HG03066 (cell line): ENCODE measurements at regions not wholly inside any gene's neighbourhood (a gene's known extent, or its start where the extent isn't known, plus 50 kb on each side); places are given as distances from the start of the nearest gene placed in this dataset.

Experiments used
- ATAC-seq: cut with Tn5 transposase; IDR thresholded peaks from one replicate; pipeline ENCODE4 v1.9.1; 2021; ENCODE audit warnings: low read depth; ENCODE audit not compliant: unreplicated experiment

DNA sequence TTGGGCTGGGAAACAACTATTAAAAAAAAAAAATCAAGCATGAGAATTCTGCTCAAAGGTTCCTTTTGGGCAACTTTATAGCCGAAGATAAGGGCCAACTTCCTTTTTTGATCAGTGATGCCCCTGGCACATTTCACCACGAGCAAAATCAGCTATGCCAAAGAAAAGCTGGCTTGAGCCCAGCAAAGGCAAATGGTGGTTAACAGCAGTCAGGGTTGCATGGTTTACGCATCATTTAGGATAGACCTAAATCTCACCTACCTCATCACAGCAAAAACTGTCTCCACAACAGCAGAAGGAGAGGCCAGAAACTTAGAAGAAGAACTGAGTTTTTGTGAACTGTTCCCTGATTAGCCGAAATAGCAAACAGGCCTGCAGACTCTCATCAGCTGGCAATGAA, 220.1 kb upstream of the CDIN1 start:
- ATAC-seq, result no peak

GRCh38 chr15:36361351-36361870, 218.0 kb upstream of the CDIN1 start:
- ATAC-seq, result no peak

DNA sequence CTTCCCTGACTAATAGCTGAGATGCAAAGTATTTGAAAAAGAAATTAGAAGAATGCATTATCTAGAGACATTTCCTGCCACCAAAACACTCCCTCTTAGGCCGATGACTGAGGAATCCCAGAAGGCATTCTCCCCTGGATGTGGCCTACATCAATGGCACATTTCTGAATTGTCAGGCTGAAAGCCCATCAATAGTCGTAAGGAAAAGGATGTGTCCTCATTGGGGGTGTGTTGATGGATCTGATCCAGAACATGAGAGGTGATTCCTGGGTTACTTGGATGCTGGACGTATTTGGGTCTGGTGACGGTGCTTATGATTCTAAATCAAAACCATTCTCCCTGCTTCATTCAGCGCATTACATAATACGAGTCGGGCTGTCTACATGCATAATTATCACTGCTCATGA, 216.9 kb upstream of the CDIN1 start:
- ATAC-seq, result no peak

GRCh38 chr15:36363335-36363734, 216.1 kb upstream of the CDIN1 start:
- no peak for ATAC-seq

- ATAC-seq, result no peak
These were observed 215.0 kb upstream of the CDIN1 start for GRCh38 chr15:36364377-36364776.

GRCh38 chr15:36365963-36366362, 213.5 kb upstream of the CDIN1 start:
- ATAC-seq, result no peak

DNA sequence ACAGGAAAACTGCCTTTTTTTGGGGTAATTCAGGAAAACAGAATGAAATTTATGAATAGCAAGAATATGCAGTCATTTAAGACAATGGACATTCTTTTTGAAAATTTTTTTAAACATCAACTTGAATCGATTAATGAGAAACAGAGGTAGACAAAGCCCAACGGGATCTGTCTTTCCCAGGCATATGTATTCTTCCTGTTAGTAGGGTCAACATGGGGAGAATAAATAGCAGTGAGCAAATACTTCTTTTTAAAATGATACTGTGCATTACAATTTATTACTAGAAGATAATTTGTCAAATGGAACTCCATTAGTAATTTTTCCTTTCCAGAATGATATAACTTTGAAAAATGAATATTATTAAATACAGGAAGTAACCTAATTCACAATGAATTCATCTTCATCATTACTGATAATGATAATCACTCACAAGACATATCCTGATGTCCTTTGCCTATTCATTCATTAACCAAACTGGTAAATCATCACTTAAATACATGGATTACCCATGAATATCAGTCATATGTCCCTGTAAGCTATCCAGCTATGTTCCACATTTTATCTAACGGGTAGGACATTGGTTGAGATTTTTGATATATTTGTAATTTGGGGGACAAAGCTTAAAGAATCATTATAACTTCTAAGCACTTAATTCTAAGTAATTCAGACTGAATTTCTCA, 209.2 kb upstream of the CDIN1 start:
- ATAC-seq, result no peak

- no peak for ATAC-seq
These were observed 208.7 kb upstream of the CDIN1 start for GRCh38 chr15:36370731-36371112.

- ATAC-seq, result no peak
These were observed 207.9 kb upstream of the CDIN1 start for GRCh38 chr15:36371509-36371908.

- no peak for ATAC-seq
These were observed 206.5 kb upstream of the CDIN1 start for GRCh38 chr15:36372968-36373367.

GRCh38 chr15:36373550-36373949, 205.9 kb upstream of the CDIN1 start:
- no peak for ATAC-seq

DNA sequence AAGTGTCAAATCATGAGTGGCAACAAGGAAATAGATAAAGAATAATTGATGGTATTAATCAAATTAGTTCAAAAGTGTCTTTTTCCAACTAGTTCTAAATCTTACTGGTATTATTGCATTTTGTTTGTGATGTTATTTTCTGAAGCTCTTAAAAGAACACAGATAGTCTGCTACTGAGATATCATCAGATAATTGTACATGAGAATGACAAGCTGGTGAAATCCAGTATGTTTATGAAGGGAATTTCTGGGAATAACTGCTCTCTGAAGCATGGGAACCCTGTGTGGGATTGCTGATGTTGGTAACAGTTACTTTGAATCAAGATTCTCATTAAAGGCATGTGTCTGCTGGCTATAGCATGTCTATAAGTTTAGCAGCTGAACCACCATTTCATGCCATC, 190.3 kb upstream of the CDIN1 start:
- no peak for ATAC-seq

DNA sequence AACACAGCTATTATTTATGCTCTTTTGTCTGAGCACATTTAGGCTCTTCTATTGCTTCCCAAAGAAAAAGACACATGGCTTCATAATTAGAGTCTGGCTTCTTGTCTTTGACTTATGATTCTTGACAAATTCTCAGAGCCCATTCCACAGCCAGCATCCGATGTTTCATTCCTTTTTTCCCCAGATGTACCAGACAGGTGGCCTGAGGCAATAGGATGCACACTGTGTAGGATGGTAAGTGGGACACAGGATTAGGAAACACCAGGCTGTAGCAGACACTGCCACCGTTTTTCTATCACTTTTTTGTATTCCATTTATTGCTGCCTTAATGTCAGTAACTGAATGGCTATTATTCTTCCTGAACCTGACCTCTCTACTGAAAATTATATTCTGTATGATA, 188.9 kb upstream of the CDIN1 start:
- no peak for ATAC-seq

GRCh38 chr15:36392676-36393266, 186.7 kb upstream of the CDIN1 start:
- no peak for ATAC-seq

DNA sequence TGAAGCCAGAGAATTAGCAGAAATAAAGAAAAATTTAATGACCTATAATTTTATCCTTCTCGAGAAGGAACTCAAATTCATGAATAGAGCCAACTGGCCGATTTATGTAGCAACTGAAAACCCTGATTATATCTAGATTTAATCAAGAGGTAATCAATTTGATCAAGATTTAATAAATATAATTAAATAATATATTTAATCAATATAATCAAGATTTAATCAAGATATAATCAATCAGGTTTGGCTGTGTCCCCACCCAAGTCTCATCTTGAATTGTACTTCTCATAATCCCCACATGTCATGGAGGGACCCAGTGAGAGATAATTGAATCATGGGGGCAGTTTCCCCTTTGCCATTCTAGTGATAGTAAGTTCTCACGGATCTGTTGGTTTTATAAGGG, 181.2 kb upstream of the CDIN1 start:
- no peak for ATAC-seq

- ATAC-seq, result no peak
These were observed 180.2 kb upstream of the CDIN1 start for GRCh38 chr15:36399276-36399675.

GRCh38 chr15:36400936-36401585, 178.4 kb upstream of the CDIN1 start:
- no peak for ATAC-seq

DNA sequence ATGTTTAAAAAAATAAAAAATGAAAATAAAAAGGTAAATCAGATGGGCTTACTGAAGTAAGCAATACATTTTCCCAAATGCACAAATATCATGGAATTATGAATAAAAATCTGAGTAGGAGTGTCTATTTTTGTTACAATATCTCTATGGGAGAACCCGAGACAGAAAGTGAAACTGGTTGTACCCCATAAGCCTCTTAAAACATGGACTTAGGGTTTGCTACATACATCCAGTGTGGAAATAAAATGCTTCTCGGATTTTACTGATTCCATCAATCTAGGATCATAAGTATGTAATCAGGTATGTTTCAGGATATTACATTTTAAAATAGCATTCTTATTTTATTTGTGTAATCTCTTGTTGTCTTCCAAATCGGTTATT, 177.8 kb upstream of the CDIN1 start:
- ATAC-seq, result no peak

GRCh38 chr15:36403351-36403750, 176.1 kb upstream of the CDIN1 start:
- ATAC-seq, result no peak

DNA sequence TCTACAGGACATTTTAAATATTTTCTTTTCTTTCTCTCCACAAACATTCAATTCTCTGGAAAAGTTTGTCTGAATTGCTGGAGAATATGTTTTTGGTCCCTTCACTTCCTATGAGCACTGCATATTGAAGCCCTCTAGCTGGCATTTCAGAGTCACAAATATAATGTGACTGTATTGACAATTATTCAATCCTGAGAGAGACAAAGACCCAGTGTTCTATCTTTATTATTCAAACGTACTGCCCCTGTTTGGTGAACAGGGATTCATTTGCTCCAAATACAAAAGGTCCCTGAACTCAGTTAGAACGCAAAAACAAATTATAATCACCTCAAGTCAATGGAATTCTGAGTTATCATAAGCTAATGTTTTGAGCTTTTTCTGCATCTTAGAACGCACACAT, 173.1 kb upstream of the CDIN1 start:
- ATAC-seq, result no peak

GRCh38 chr15:36406911-36407310, 172.5 kb upstream of the CDIN1 start:
- no peak for ATAC-seq

DNA sequence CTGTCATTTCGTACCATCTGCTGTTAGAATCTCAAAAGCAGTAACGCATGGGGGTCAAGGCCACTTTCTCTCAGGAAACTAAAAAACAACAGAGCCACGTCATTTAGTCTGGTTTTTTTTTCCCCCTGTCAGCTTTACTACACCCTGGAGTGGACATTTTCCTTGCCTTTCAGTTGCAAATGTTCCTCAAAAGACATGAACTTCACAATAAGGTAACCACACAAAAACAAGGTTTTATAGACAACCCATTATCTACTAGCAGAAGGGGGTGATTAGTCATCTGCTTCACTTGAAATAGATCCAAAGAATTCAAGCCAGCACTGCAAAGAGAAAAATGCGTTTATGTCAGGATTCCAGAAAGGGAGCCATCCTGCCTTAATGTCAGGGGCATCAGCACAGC, 171.8 kb upstream of the CDIN1 start:
- ATAC-seq, result no peak
